Transverse colon (tissue), 4 donors: ENCODE measurements at regions not wholly inside any gene's neighbourhood (a gene's known extent, or its start where the extent isn't known, plus 50 kb on each side); places are given as distances from the start of the nearest gene placed in this dataset.

Experiments
- DNase-seq: peaks from one replicate; pipeline ENCODE4 v3.0.0-alpha.2; 2019
- H3K27ac ChIP-seq, 4 donors: fragments of 200-600 bp; sonication (generic); 2 replicates each; pipeline ENCODE4 v1.5.1; 2016 to 2018; ENCODE audit warnings: inconsistent platforms in 4 of 4
- H3K27me3 ChIP-seq: fragments of 200-600 bp; sonication (generic); 2 replicates; pipeline ENCODE4 v1.5.1; 2017; ENCODE audit warnings: inconsistent platforms
- H3K36me3 ChIP-seq, 4 donors: fragments of 200-600 bp; sonication (generic); 2 replicates each; pipeline ENCODE4 v1.5.1; 2017 to 2019; ENCODE audit warnings: inconsistent platforms in 4 of 4
- H3K4me1 ChIP-seq, 4 donors: fragments of 200-600 bp; sonication (generic); 2 replicates each; pipeline ENCODE4 v1.5.1; 2017 to 2020; ENCODE audit warnings: inconsistent platforms in 4 of 4
- H3K4me3 ChIP-seq, 4 donors: fragments of 200-600 bp; sonication (generic); 1 replicate in 1 of 4; 2 replicates in 3 of 4; pipeline versions ENCODE4 v1.5.1 to v1.6.1; 2017 to 2019; ENCODE audit warnings: inconsistent platforms in 4 of 4
- H3K9me3 ChIP-seq, 2 donors: fragments of 200-600 bp; sonication (generic); 2 replicates each; pipeline ENCODE4 v1.5.1; 2017 to 2019; ENCODE audit warnings: inconsistent platforms in 2 of 2
- CTCF ChIP-seq, 5 experiments: fragments of 200-600 bp in 3 of 5; fragments of 450-650 bp in 2 of 5; sonication (generic) in 3 of 5; IDR thresholded peaks; 1 replicate in 2 of 5; 2 replicates in 3 of 5; pipeline ENCODE4 v1.5.1; 2016 to 2017; ENCODE audit warnings: antibody characterized with exemption in 5 of 5, inconsistent platforms in 3 of 5, mild to moderate bottlenecking in 2 of 5, moderate library complexity in 1 of 5
- EP300 ChIP-seq: sonication (generic); formaldehyde crosslinking; IDR thresholded peaks from one replicate; pipeline ENCODE4 v1.6.1; 2017; ENCODE audit warnings: antibody characterized with exemption, low read depth
- POLR2A ChIP-seq: fragments of 450-650 bp; IDR thresholded peaks from one replicate; pipeline ENCODE4 v1.6.1; 2016; ENCODE audit warnings: antibody characterized with exemption, mild to moderate bottlenecking, moderate library complexity
- POLR2AphosphoS5 ChIP-seq, 3 donors: sonication (generic); formaldehyde crosslinking; IDR thresholded peaks; one replicate each; pipeline ENCODE4 v1.6.1; 2016; ENCODE audit warnings: antibody characterized with exemption in 3 of 3
- WGBS, 2 donors: methylation state at CpG; one replicate each; pipeline ENCODE4 v1.1.5; 2018; ENCODE audit warnings: low coverage in 1 of 2; 5-methylcytosine and 5-hydroxymethylcytosine counted together
- in situ Hi-C, 4 donors: fragments of 200-750 bp; cut with MboI; loops; one replicate each; pipeline versions ENCODE4 v1.15.0 to v1.15.1; 2017; ENCODE audit warnings: low sequenced_read_pairs in 3 of 4, low pct_ligation_motif_present in 1 of 4, low pct_unique_long_range_greater_than_20kb in 1 of 4
- intact Hi-C: fragments of 100-400 bp; cut with DNase I; formaldehyde crosslinking; loops from one replicate; pipeline ENCODE4 v1.15.1; 2023; ENCODE audit warnings: low total_unique reads

DNA sequence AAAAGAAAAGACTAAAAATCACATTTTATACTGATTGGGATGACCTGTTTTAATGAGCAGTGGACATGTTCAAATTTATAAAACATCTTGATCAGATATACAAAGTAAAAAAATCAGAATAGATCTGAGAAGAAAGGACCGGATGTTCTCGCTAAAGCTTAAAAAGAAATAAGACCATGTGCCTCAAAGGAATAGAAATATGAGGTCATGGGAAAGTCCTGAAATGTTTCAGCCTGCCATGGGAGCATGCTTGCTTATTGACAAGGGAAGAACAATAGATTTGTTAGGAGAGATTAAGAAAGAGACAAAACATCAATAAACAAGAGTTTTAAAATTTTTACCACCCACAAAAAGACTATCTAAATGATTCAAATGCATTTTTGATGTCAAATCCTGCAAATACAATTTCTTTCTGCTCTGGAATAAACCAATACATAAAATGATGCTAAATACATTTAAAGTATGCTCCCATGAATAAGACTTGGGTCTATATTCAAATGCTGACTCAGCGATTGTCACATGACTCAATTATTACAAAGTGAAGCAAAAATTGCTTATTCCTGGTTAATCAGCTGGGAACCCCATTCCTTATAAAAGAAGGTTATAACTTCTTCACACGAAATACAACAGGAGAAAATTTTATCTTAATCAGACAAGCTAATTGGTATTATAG lies 633.9 kb upstream of the PKDCC start:
- H3K36me3 ChIP-seq = no peaks in the 10 kb centered on the region
- intact Hi-C loops = no loop called here
- H3K9me3 ChIP-seq = no peaks in the 10 kb centered on the region
- H3K4me3 ChIP-seq = no peak overlapping the region
- H3K4me1 ChIP-seq = no peaks in the 10 kb centered on the region
- no peak for TF ChIP-seq CTCF (IDR thresholded peaks at IDR 0.05)
- TF ChIP-seq POLR2AphosphoS5 (IDR thresholded peaks at IDR 0.05) = no peak
- TF ChIP-seq POLR2A = no peak
- no peak for TF ChIP-seq EP300
- no peak for DNase-seq
- 63 to 67% methylated on average over 4 of the region's 4 CpGs for WGBS, 2 donors
- H3K27ac ChIP-seq = no peak overlapping the region
- in situ Hi-C loops = loop anchor here in 1 of 4 donors (25.0 kb wide), 1 partner anchor 373 kb away; no protein-coding TSS in a partner anchor
- no peaks in the 10 kb centered on the region for H3K27me3 ChIP-seq

DNA sequence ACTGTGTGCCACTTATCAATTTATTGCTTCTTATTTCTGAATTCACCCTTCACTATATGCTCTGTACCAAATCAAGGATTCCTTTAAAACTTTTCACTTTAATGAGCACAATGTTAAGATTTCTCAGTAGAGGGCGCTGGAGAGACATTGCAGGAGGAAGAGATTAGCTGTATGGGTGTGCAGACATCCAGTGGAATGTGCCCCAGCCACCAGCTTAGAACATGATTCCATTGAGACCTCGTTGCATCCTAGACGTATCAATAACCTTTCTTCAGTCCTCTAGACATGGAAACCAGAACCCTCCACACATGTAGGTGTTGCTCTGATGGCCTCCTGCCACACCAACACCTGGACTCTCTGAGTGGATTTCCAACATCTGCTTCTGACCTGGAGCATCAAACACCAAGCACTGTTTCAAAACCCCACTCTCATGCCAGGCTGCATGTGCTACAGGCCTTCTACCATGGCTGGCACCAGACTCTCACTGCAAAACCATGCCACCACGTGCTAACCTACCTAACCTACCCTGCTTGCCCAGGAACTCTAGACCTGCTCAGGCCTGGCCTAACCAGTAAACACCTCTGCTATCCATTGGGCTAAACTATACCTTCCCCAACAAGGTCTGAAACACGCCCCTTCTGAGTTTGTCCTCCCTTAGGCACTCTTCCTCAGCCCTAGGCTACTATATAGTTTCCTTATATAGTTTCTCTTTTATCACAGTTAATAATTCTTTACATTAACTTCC lies 633.2 kb upstream of the PKDCC start:
- DNase-seq = no peak
- H3K9me3 ChIP-seq = no peaks in the 10 kb centered on the region
- H3K36me3 ChIP-seq = no peaks in the 10 kb centered on the region
- TF ChIP-seq CTCF (IDR thresholded peaks at IDR 0.05) = peak in 1 of 5 experiments; percentile 8
- TF ChIP-seq POLR2A = no peak
- no peak for TF ChIP-seq POLR2AphosphoS5 (IDR thresholded peaks at IDR 0.05)
- 50 to 52% methylated on average over 4 of the region's 5 CpGs for WGBS, 2 donors
- H3K4me1 ChIP-seq = no peaks in the 10 kb centered on the region
- intact Hi-C loops = no loop called here
- in situ Hi-C loops = loop anchor here in 1 of 4 donors (25.0 kb wide), 1 partner anchor 373 kb away; no protein-coding TSS in a partner anchor
- no peak overlapping the region for H3K27ac ChIP-seq
- H3K27me3 ChIP-seq = no peaks in the 10 kb centered on the region
- H3K4me3 ChIP-seq = no peak overlapping the region

- H3K9me3 ChIP-seq = peaks cover 0 to 5% of the 10 kb centered on the region in 2 donors
- intact Hi-C loops = no loop called here
- H3K36me3 ChIP-seq = no peaks in the 10 kb centered on the region
- no peak overlapping the region for H3K27ac ChIP-seq
- no peak for DNase-seq
- no peak overlapping the region for H3K4me3 ChIP-seq
- no peak for TF ChIP-seq EP300
- TF ChIP-seq POLR2AphosphoS5 (IDR thresholded peaks at IDR 0.05) = no peak
- no peak for TF ChIP-seq CTCF (IDR thresholded peaks at IDR 0.05)
- TF ChIP-seq POLR2A = no peak
- in situ Hi-C loops = loop anchor here in 1 of 4 donors (25.0 kb wide), 1 partner anchor 370 kb away; no protein-coding TSS in a partner anchor
- H3K27me3 ChIP-seq = no peaks in the 10 kb centered on the region
- H3K4me1 ChIP-seq = no peaks in the 10 kb centered on the region
- 33 to 43% methylated on average over 1 of the region's 1 CpG for WGBS, 2 donors
Measured at GRCh38 chr2:41417511-41417910, 630.3 kb upstream of the PKDCC start.

- intact Hi-C loops (no loop called here), in situ Hi-C loops (loop anchor here in 1 of 4 donors (25.0 kb wide), 1 partner anchor 367 kb away; no protein-coding TSS in a partner anchor)
- WGBS, 2 donors = 55 to 71% methylated on average over 3 of the region's 3 CpGs
Measured at GRCh38 chr2:41420219-41420618, 627.6 kb upstream of the PKDCC start.

More at GRCh38 chr2:41420219-41420618, 627.6 kb upstream of the PKDCC start:
- TF ChIP-seq EP300 (no peak), CTCF (IDR thresholded peaks at IDR 0.05) (no peak), POLR2A (no peak), POLR2AphosphoS5 (IDR thresholded peaks at IDR 0.05) (no peak)
- H3K4me3 ChIP-seq = no peak overlapping the region
- DNase-seq = no peak
- no peaks in the 10 kb centered on the region for H3K4me1 ChIP-seq
- H3K27ac ChIP-seq = no peak overlapping the region
- no peaks in the 10 kb centered on the region for H3K27me3 ChIP-seq
- no peaks in the 10 kb centered on the region for H3K36me3 ChIP-seq
- peaks cover 0 to 5% of the 10 kb centered on the region in 2 donors for H3K9me3 ChIP-seq
